ENCODE measurements at regions not wholly inside any gene's neighbourhood (a gene's known extent, or its start where the extent isn't known, plus 50 kb on each side); places are given as distances from the start of the nearest gene placed in this dataset.

DNA sequence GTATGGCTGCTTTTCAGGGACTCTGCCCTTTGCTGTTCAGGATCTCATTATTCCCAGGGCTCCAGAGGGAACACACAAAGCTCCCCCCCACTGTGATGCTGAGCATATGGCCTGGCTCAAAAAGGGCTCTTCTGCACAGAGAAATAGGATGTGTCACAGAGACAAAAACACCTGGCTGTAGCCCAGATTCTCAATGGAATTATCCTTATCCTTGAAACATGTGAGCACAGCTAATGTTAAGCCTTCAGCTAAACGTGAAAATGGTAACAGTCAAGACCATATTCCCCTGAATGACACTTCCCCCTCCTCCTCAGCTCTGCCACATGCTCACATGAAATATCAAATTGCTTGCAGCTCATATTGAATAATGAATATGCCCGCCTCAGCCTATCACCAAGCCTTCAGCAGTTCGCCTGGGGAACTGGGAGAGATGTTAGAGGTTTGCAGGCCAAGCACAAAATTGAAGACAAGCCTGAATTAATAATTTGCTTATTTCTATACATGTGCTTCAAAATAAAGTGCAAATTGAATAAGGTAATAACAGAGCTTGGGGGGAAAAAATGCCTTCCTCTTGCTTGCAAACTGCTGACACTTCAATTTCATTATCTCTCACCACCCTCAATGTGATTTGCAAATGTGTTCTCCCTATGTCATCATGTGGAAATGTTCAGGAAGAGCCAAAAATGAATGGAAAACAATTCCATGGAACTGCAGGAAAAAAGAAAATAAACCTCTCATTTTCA lies 181.0 kb upstream of the HNRNPA3 start:
- Histone ChIP-seq H3K4me1 (ENCODE audit: control insufficient read depth, insufficient read depth, low read depth, low read length) (no peaks in the 10 kb centered on the region), H3K4ac (ENCODE audit: low read depth in 1 of 2, low read length in 2 of 2) (no peak overlapping the region), H2BK15ac (ENCODE audit: low read depth, poor library complexity, severe bottlenecking) (no peak overlapping the region)

DNA sequence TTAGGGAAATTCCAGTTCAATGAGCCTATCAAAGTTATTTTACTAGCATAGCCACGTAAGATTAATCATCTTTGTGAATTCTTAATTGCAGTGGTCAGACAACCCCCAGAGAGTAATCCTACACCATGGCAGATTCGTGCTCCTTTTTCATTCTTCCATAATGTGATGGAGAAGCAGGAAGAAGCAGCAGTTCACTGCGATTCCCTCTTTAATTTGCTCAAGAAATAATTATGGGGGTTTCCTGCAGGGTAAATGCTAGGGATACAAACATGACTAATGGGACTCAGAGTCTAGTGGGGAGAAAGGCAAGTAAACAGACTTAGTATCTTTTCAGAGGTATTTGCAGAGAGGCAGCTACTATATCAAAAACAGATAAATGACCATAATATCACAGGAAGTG lies 175.8 kb upstream of the HNRNPA3 start:
- Histone ChIP-seq H3K4me1 (ENCODE audit: control insufficient read depth, insufficient read depth, low read depth, low read length) (no peaks in the 10 kb centered on the region), H3K14ac (ENCODE audit: low read length in 2 of 2) (no peak overlapping the region), H2AK5ac (ENCODE audit: low read length, severe bottlenecking) (no peak overlapping the region), H3K36me3 (ENCODE audit: control insufficient read depth in 1 of 2, insufficient read depth in 2 of 2, low read depth in 1 of 2, low read length in 2 of 2) (no peaks in the 10 kb centered on the region), H4K91ac (ENCODE audit: low read length) (no peak overlapping the region), H2AFZ (ENCODE audit: low read depth, low read length) (no peak overlapping the region), H3K9me3 (ENCODE audit: control insufficient read depth, low read length) (no peaks in the 10 kb centered on the region), H3K27ac (ENCODE audit: low read length, poor library complexity, severe bottlenecking) (no peak overlapping the region), H2BK12ac (ENCODE audit: low read length in 2 of 2) (no peak overlapping the region), H3K4me2 (ENCODE audit: low read length, poor library complexity, severe bottlenecking) (no peak overlapping the region), H3K4ac (ENCODE audit: low read depth in 1 of 2, low read length in 2 of 2) (no peak overlapping the region), H2BK5ac (ENCODE audit: low read depth, low read length, poor library complexity, severe bottlenecking) (no peak overlapping the region), H2BK15ac (ENCODE audit: low read depth, poor library complexity, severe bottlenecking) (no peak overlapping the region), H3K9ac (ENCODE audit: low read length) (no peak overlapping the region), H3K27me3 (ENCODE audit: control insufficient read depth in 1 of 2, insufficient read depth in 1 of 2, low read length in 2 of 2) (peaks cover 0 to 22% of the 10 kb centered on the region in 2 experiments), H3K23ac (ENCODE audit: low read length in 2 of 2) (no peak overlapping the region), H3K18ac (ENCODE audit: low read depth in 1 of 2, low read length in 2 of 2) (no peak overlapping the region), H3K79me1 (replicated peaks; ENCODE audit: low read length, poor library complexity, severe bottlenecking) (no peaks in the 10 kb centered on the region), H2BK120ac (ENCODE audit: low read depth, low read length) (no peak overlapping the region), H3K4me3 (ENCODE audit: insufficient read depth in 1 of 2, low read depth in 1 of 2, low read length in 2 of 2) (no peak overlapping the region), H4K8ac (ENCODE audit: low read length) (no peak overlapping the region)
- DNase-seq, result no peak
- 72% methylated on average over 3 of the region's 3 CpGs for WGBS

More for the DNA sequence above, 181.0 kb upstream of the HNRNPA3 start:
- Histone ChIP-seq H3K36me3 (ENCODE audit: control insufficient read depth in 1 of 2, insufficient read depth in 2 of 2, low read depth in 1 of 2, low read length in 2 of 2) (no peaks in the 10 kb centered on the region), H3K4me2 (ENCODE audit: low read length, poor library complexity, severe bottlenecking) (no peak overlapping the region), H3K27me3 (ENCODE audit: control insufficient read depth in 1 of 2, insufficient read depth in 1 of 2, low read length in 2 of 2) (peaks cover 0 to 7% of the 10 kb centered on the region in 2 experiments), H4K91ac (ENCODE audit: low read length) (no peak overlapping the region), H3K79me1 (replicated peaks; ENCODE audit: low read length, poor library complexity, severe bottlenecking) (no peaks in the 10 kb centered on the region), H3K9ac (ENCODE audit: low read length) (no peak overlapping the region), H3K4me3 (ENCODE audit: insufficient read depth in 1 of 2, low read depth in 1 of 2, low read length in 2 of 2) (no peak overlapping the region), H4K8ac (ENCODE audit: low read length) (no peak overlapping the region), H2BK12ac (ENCODE audit: low read length in 2 of 2) (no peak overlapping the region), H3K9me3 (ENCODE audit: control insufficient read depth, low read length) (no peaks in the 10 kb centered on the region), H3K23ac (ENCODE audit: low read length in 2 of 2) (no peak overlapping the region), H2AK5ac (ENCODE audit: low read length, severe bottlenecking) (no peak overlapping the region), H3K14ac (ENCODE audit: low read length in 2 of 2) (no peak overlapping the region), H2BK120ac (ENCODE audit: low read depth, low read length) (no peak overlapping the region), H3K18ac (ENCODE audit: low read depth in 1 of 2, low read length in 2 of 2) (no peak overlapping the region), H2BK5ac (ENCODE audit: low read depth, low read length, poor library complexity, severe bottlenecking) (no peak overlapping the region), H3K27ac (ENCODE audit: low read length, poor library complexity, severe bottlenecking) (no peak overlapping the region), H2AFZ (ENCODE audit: low read depth, low read length) (no peak overlapping the region)
- no peak for DNase-seq
- 50% methylated on average over 1 of the region's 3 CpGs for WGBS

DNA sequence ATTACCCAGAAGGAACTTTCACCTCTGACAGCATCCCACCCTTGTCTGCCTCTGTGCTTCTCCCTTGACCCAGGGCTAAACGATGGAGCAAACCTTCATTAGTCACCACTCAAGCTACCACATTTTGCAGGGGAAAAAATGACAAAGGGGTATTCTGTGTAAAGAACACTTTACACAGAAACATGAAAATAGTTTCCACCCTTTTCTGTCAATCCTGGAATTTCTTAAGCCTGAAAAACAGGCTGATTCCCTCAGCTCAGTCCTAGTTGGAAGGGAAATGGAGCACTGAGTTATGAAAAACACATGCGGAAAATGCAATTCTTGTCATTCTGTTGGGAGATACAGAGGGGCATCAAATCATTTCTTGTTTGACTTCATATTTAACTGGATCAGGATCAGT lies 175.0 kb upstream of the HNRNPA3 start:
- H2AK5ac ChIP-seq (ENCODE audit: low read length, severe bottlenecking), result no peak overlapping the region
- H3K4me2 ChIP-seq (ENCODE audit: low read length, poor library complexity, severe bottlenecking), result no peak overlapping the region
- no peak overlapping the region for H2BK15ac ChIP-seq (ENCODE audit: low read depth, poor library complexity, severe bottlenecking)
- H3K9me3 ChIP-seq (ENCODE audit: control insufficient read depth, low read length), result no peaks in the 10 kb centered on the region
- H3K4ac ChIP-seq (ENCODE audit: low read depth in 1 of 2, low read length in 2 of 2), result no peak overlapping the region
- H4K8ac ChIP-seq (ENCODE audit: low read length), result no peak overlapping the region
- no peak overlapping the region for H2BK5ac ChIP-seq (ENCODE audit: low read depth, low read length, poor library complexity, severe bottlenecking)
- no peak overlapping the region for H3K4me3 ChIP-seq (ENCODE audit: insufficient read depth in 1 of 2, low read depth in 1 of 2, low read length in 2 of 2)
- H4K91ac ChIP-seq (ENCODE audit: low read length), result no peak overlapping the region
- WGBS, result 79% methylated on average over 2 of the region's 2 CpGs
- no peak overlapping the region for H3K9ac ChIP-seq (ENCODE audit: low read length)
- H2BK120ac ChIP-seq (ENCODE audit: low read depth, low read length), result no peak overlapping the region
- no peak overlapping the region for H2BK12ac ChIP-seq (ENCODE audit: low read length in 2 of 2)
- no peak overlapping the region for H3K27ac ChIP-seq (ENCODE audit: low read length, poor library complexity, severe bottlenecking)
- no peaks in the 10 kb centered on the region for H3K79me1 ChIP-seq (replicated peaks; ENCODE audit: low read length, poor library complexity, severe bottlenecking)
- no peak overlapping the region for H3K14ac ChIP-seq (ENCODE audit: low read length in 2 of 2)
- no peak overlapping the region for H3K23ac ChIP-seq (ENCODE audit: low read length in 2 of 2)
- H3K18ac ChIP-seq (ENCODE audit: low read depth in 1 of 2, low read length in 2 of 2), result no peak overlapping the region
- H3K36me3 ChIP-seq (ENCODE audit: control insufficient read depth in 1 of 2, insufficient read depth in 2 of 2, low read depth in 1 of 2, low read length in 2 of 2), result no peaks in the 10 kb centered on the region
- H3K27me3 ChIP-seq (ENCODE audit: control insufficient read depth in 1 of 2, insufficient read depth in 1 of 2, low read length in 2 of 2), result peaks cover 0 to 22% of the 10 kb centered on the region in 2 experiments
- DNase-seq, result no peak
- no peaks in the 10 kb centered on the region for H3K4me1 ChIP-seq (ENCODE audit: control insufficient read depth, insufficient read depth, low read depth, low read length)
- H2AFZ ChIP-seq (ENCODE audit: low read depth, low read length), result no peak overlapping the region

DNA sequence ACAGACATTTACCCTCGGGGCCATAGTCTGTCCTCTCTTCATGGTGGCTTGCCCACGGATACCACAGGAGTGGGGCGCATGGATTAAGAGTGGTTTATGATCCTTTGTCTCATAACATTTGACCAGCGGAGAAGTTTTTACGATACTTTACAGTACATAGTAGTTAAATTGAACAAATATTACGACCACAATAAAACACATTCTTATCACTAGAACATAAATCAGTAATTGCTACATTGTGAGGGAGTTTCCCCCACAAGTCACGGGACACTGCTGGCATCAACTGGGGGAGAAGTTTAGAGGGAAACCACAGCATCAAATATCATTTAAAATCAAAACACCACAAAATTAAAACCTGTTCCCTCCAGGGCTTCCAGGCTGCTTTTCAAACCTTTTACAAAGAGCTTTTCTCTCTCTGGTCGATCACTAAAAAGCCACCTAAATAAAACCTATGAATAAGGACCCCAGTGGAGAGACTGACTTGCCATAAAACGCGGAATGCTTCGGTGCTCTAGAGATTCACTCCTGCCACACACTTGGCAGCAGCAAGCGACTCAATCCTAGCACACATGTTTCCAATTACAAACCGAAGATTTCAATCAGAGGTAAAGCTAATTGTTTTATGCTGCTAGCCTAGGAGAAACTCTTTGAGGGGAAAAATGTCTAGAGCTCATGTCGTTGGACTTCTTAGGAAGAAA lies 173.7 kb upstream of the HNRNPA3 start:
- H3K18ac ChIP-seq (ENCODE audit: low read depth in 1 of 2, low read length in 2 of 2), result no peak overlapping the region
- no peak overlapping the region for H2BK120ac ChIP-seq (ENCODE audit: low read depth, low read length)
- no peaks in the 10 kb centered on the region for H3K36me3 ChIP-seq (ENCODE audit: control insufficient read depth in 1 of 2, insufficient read depth in 2 of 2, low read depth in 1 of 2, low read length in 2 of 2)
- H3K27ac ChIP-seq (ENCODE audit: low read length, poor library complexity, severe bottlenecking), result no peak overlapping the region
- no peak overlapping the region for H2AK5ac ChIP-seq (ENCODE audit: low read length, severe bottlenecking)
- H2BK5ac ChIP-seq (ENCODE audit: low read depth, low read length, poor library complexity, severe bottlenecking), result no peak overlapping the region
- H3K14ac ChIP-seq (ENCODE audit: low read length in 2 of 2), result no peak overlapping the region
- H2BK15ac ChIP-seq (ENCODE audit: low read depth, poor library complexity, severe bottlenecking), result no peak overlapping the region
- no peak for DNase-seq
- no peaks in the 10 kb centered on the region for H3K79me1 ChIP-seq (replicated peaks; ENCODE audit: low read length, poor library complexity, severe bottlenecking)
- no peak overlapping the region for H4K91ac ChIP-seq (ENCODE audit: low read length)
- H3K23ac ChIP-seq (ENCODE audit: low read length in 2 of 2), result no peak overlapping the region
- no peaks in the 10 kb centered on the region for H3K9me3 ChIP-seq (ENCODE audit: control insufficient read depth, low read length)
- no peak overlapping the region for H3K4me2 ChIP-seq (ENCODE audit: low read length, poor library complexity, severe bottlenecking)
- peak overlapping the region in 1 of 2 experiments; percentile 41 for H3K4me3 ChIP-seq (ENCODE audit: insufficient read depth in 1 of 2, low read depth in 1 of 2, low read length in 2 of 2)
- no peak overlapping the region for H2BK12ac ChIP-seq (ENCODE audit: low read length in 2 of 2)
- no peak overlapping the region for H4K8ac ChIP-seq (ENCODE audit: low read length)
- peaks cover 0 to 22% of the 10 kb centered on the region in 2 experiments for H3K27me3 ChIP-seq (ENCODE audit: control insufficient read depth in 1 of 2, insufficient read depth in 1 of 2, low read length in 2 of 2)
- H3K9ac ChIP-seq (ENCODE audit: low read length), result peak overlapping the region; percentile 32
- H3K4me1 ChIP-seq (ENCODE audit: control insufficient read depth, insufficient read depth, low read depth, low read length), result no peaks in the 10 kb centered on the region
- WGBS, result 54% methylated on average over 11 of the region's 14 CpGs
- no peak overlapping the region for H2AFZ ChIP-seq (ENCODE audit: low read depth, low read length)
- H3K4ac ChIP-seq (ENCODE audit: low read depth in 1 of 2, low read length in 2 of 2), result no peak overlapping the region
